ENCODE measurements at regions not wholly inside any gene's neighbourhood (a gene's known extent, or its start where the extent isn't known, plus 50 kb on each side); places are given as distances from the start of the nearest gene placed in this dataset.

GRCh38 chr18:75529394-75529793, 101.9 kb upstream of the SMIM21 start:
- TF ChIP-seq CTCF (IDR thresholded peaks at IDR 0.05; ENCODE audit: insufficient read depth, low read length) = no peak
- no peak for TF ChIP-seq POLR2AphosphoS5 (IDR thresholded peaks at IDR 0.05; ENCODE audit: low read depth)
- no peak for TF ChIP-seq REST (IDR thresholded peaks at IDR 0.05; ENCODE audit: insufficient replicate concordance, low read depth)
- TF ChIP-seq GABPA (IDR thresholded peaks at IDR 0.05; ENCODE audit: low read depth) = no peak

Data from HL-60 (cell line).